ENCODE measurements at regions not wholly inside any gene's neighbourhood (a gene's known extent, or its start where the extent isn't known, plus 50 kb on each side); places are given as distances from the start of the nearest gene placed in this dataset.

DNA sequence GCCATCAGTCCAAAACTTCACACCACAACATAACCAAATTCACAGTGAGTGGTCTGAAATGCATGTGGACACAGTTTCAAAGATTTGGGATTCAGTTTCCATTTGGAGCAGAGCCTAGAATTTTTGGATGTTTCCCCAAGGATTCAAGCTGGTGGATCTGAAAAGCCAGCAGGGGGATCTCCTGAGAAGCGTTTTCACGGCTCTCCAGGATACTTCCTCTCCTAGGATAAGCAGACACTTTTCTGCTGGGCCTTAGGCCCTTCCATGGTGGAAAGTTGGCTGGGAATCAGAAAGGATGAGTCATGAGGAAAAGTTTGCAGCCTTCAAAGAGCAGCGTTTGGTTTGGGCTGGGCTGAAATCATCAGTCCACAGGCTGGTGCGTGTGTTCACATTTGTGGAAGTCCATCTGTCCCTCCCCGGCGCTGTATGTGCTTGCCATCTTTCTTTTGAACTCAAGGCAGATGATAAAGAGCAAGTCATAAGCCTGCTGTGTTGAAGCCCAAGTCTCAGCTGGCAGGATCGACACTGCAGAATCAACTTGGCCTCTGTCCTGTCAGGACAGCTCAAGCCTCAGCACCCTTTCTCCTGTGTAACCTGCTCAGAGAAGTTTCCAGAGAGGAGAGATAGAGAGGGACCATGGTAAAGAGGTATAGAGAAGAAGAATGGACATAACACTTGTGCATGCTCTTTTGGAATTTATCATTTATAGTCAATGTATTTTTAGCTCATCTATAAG is 152.6 kb upstream of the MSX2 start:
- ATAC-seq: peak; percentile 98
- TF ChIP-seq ZNF8 (CRISPR knock-in tag; IDR thresholded peaks at IDR 0.05) (no peak), ZFP3 (CRISPR knock-in tag; IDR thresholded peaks at IDR 0.05) (peak; percentile 52; the same call in 1 of the 2 replicates), ISL1 (CRISPR knock-in tag; IDR thresholded peaks at IDR 0.05) (peak; percentile 39; the same call in 1 of the 2 replicates), CSDC2 (CRISPR knock-in tag; IDR thresholded peaks at IDR 0.05) (peak; percentile 87; the same call in 1 of the 2 replicates)
- TF ChIP-seq, protein P1, sequence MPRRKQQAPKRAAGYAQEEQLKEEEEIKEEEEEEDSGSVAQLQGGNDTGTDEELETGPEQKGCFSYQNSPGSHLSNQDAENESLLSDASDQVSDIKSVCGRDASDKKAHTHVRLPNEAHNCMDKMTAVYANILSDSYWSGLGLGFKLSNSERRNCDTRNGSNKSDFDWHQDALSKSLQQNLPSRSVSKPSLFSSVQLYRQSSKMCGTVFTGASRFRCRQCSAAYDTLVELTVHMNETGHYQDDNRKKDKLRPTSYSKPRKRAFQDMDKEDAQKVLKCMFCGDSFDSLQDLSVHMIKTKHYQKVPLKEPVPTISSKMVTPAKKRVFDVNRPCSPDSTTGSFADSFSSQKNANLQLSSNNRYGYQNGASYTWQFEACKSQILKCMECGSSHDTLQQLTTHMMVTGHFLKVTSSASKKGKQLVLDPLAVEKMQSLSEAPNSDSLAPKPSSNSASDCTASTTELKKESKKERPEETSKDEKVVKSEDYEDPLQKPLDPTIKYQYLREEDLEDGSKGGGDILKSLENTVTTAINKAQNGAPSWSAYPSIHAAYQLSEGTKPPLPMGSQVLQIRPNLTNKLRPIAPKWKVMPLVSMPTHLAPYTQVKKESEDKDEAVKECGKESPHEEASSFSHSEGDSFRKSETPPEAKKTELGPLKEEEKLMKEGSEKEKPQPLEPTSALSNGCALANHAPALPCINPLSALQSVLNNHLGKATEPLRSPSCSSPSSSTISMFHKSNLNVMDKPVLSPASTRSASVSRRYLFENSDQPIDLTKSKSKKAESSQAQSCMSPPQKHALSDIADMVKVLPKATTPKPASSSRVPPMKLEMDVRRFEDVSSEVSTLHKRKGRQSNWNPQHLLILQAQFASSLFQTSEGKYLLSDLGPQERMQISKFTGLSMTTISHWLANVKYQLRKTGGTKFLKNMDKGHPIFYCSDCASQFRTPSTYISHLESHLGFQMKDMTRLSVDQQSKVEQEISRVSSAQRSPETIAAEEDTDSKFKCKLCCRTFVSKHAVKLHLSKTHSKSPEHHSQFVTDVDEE (CRISPR knock-in tag; IDR thresholded peaks at IDR 0.05): 0 out of 2 replicates have a peak, but pooled peaks have one; percentile 24
- TF ChIP-seq, protein P2, sequence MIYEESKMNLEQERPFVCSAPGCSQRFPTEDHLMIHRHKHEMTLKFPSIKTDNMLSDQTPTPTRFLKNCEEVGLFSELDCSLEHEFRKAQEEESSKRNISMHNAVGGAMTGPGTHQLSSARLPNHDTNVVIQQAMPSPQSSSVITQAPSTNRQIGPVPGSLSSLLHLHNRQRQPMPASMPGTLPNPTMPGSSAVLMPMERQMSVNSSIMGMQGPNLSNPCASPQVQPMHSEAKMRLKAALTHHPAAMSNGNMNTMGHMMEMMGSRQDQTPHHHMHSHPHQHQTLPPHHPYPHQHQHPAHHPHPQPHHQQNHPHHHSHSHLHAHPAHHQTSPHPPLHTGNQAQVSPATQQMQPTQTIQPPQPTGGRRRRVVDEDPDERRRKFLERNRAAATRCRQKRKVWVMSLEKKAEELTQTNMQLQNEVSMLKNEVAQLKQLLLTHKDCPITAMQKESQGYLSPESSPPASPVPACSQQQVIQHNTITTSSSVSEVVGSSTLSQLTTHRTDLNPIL (CRISPR knock-in tag; IDR thresholded peaks at IDR 0.05; ENCODE audit: low read depth): no peak; the same call in 1 of the 2 replicates

DNA sequence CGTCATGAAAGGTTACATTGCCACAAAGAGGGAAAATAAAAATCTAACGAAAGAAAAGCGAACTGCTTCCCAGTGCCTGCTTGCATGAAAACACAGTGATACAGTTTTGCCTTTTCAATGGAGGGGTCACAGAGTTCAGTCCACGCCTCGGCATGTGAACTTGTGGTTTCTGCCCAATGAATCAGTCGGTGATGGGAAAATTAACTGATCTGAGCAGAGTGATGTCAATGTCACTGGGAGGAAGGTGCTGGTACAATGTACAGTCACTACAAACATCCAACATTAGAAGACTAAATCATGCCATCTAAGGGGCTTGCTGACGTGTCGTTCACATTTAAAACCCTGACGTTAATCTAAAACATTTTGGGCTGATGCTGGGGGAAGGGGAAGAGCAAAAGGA is 151.8 kb upstream of the MSX2 start:
- TF ChIP-seq SNAI2 (CRISPR knock-in tag; IDR thresholded peaks at IDR 0.05) (no peak), ZFP30 (CRISPR knock-in tag; IDR thresholded peaks at IDR 0.05) (no peak), ESRRG (CRISPR knock-in tag; IDR thresholded peaks at IDR 0.05) (no peak), ZNF70 (CRISPR knock-in tag; IDR thresholded peaks at IDR 0.05) (no peak), ARNTL (CRISPR knock-in tag; IDR thresholded peaks at IDR 0.05; ENCODE audit: borderline replicate concordance, low read depth) (no peak), ZFP3 (CRISPR knock-in tag; IDR thresholded peaks at IDR 0.05) (no peak), OSR1 (CRISPR knock-in tag; IDR thresholded peaks at IDR 0.05) (no peak), ISL1 (CRISPR knock-in tag; IDR thresholded peaks at IDR 0.05) (no peak), CSDC2 (CRISPR knock-in tag; IDR thresholded peaks at IDR 0.05) (no peak), ZC3H10 (CRISPR knock-in tag; IDR thresholded peaks at IDR 0.05) (no peak), RARB (CRISPR knock-in tag; IDR thresholded peaks at IDR 0.05) (no peak), ZNF565 (CRISPR knock-in tag; conservative IDR thresholded peaks at IDR 0.05; ENCODE audit: low read depth) (no peak), TCF4 (CRISPR knock-in tag; IDR thresholded peaks at IDR 0.05; ENCODE audit: borderline replicate concordance) (no peak), ZNF8 (CRISPR knock-in tag; IDR thresholded peaks at IDR 0.05) (no peak), PPARA (CRISPR knock-in tag; IDR thresholded peaks at IDR 0.05; ENCODE audit: borderline replicate concordance) (no peak)
- TF ChIP-seq, protein P3, sequence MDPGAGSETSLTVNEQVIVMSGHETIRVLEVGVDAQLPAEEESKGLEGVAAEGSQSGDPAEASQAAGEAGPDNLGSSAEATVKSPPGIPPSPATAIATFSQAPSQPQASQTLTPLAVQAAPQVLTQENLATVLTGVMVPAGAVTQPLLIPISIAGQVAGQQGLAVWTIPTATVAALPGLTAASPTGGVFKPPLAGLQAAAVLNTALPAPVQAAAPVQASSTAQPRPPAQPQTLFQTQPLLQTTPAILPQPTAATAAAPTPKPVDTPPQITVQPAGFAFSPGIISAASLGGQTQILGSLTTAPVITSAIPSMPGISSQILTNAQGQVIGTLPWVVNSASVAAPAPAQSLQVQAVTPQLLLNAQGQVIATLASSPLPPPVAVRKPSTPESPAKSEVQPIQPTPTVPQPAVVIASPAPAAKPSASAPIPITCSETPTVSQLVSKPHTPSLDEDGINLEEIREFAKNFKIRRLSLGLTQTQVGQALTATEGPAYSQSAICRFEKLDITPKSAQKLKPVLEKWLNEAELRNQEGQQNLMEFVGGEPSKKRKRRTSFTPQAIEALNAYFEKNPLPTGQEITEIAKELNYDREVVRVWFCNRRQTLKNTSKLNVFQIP (CRISPR knock-in tag; IDR thresholded peaks at IDR 0.05; ENCODE audit: borderline replicate concordance, low read depth): no peak
- TF ChIP-seq, protein P4, sequence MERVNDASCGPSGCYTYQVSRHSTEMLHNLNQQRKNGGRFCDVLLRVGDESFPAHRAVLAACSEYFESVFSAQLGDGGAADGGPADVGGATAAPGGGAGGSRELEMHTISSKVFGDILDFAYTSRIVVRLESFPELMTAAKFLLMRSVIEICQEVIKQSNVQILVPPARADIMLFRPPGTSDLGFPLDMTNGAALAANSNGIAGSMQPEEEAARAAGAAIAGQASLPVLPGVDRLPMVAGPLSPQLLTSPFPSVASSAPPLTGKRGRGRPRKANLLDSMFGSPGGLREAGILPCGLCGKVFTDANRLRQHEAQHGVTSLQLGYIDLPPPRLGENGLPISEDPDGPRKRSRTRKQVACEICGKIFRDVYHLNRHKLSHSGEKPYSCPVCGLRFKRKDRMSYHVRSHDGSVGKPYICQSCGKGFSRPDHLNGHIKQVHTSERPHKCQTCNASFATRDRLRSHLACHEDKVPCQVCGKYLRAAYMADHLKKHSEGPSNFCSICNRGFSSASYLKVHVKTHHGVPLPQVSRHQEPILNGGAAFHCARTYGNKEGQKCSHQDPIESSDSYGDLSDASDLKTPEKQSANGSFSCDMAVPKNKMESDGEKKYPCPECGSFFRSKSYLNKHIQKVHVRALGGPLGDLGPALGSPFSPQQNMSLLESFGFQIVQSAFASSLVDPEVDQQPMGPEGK (CRISPR knock-in tag; IDR thresholded peaks at IDR 0.05; ENCODE audit: borderline replicate concordance): no peak
- TF ChIP-seq, protein P1 (CRISPR knock-in tag; IDR thresholded peaks at IDR 0.05): no peak
- TF ChIP-seq, protein P2 (CRISPR knock-in tag; IDR thresholded peaks at IDR 0.05; ENCODE audit: low read depth): no peak
- TF ChIP-seq, protein P5, sequence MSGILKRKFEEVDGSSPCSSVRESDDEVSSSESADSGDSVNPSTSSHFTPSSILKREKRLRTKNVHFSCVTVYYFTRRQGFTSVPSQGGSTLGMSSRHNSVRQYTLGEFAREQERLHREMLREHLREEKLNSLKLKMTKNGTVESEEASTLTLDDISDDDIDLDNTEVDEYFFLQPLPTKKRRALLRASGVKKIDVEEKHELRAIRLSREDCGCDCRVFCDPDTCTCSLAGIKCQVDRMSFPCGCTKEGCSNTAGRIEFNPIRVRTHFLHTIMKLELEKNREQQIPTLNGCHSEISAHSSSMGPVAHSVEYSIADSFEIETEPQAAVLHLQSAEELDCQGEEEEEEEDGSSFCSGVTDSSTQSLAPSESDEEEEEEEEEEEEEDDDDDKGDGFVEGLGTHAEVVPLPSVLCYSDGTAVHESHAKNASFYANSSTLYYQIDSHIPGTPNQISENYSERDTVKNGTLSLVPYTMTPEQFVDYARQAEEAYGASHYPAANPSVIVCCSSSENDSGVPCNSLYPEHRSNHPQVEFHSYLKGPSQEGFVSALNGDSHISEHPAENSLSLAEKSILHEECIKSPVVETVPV (CRISPR knock-in tag; IDR thresholded peaks at IDR 0.05): no peak

More for the DNA sequence above, 151.8 kb upstream of the MSX2 start:
- no peak for ATAC-seq

Measured in SK-N-SH treated with all-trans-retinoic acid at 6 μM for 48 hours (cell line).